ENCODE measurements at regions not wholly inside any gene's neighbourhood (a gene's known extent, or its start where the extent isn't known, plus 50 kb on each side); places are given as distances from the start of the nearest gene placed in this dataset.

GRCh38 chr6:165893431-165893830, 230.4 kb upstream of the PDE10A start:
- Histone ChIP-seq H3K9me3 (ENCODE audit: insufficient read depth, low read depth, low read length) (no peaks in the 10 kb centered on the region), H3K27ac (ENCODE audit: low read length) (no peak overlapping the region), H3K36me3 (ENCODE audit: insufficient read depth, low read depth, low read length) (no peaks in the 10 kb centered on the region), H3K4me1 (ENCODE audit: insufficient read depth, low read length) (no peaks in the 10 kb centered on the region), H3K4me3 (ENCODE audit: low read length) (no peak overlapping the region), H3K9ac (ENCODE audit: low read depth, low read length) (no peak overlapping the region), H3K27me3 (ENCODE audit: insufficient read depth, low read length) (no peaks in the 10 kb centered on the region; the same call in none of the 2 replicates)

DNA sequence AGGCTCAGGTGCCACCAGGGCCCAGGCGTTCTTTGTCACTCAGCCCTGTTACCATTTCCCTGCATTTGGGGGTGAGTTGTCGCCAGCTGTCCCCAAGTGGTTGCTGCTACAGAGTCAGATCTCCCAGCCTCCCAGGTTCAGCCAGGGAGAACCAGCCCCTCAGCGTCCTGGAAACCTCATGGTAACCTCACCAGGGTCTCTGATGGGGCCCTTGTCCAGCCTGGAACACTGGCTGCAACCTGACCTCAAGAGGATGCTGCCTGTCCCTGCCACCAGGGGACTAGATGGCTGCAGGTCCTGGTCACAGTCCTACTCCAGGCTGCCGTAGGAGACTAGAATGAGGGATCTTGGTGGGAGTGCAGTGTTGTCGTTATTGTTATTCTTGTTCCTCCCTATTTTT, 228.3 kb upstream of the PDE10A start:
- H3K27ac ChIP-seq (ENCODE audit: low read length): no peak overlapping the region
- H3K9me3 ChIP-seq (ENCODE audit: insufficient read depth, low read depth, low read length): peaks cover 3% of the 10 kb centered on the region; the same call in 1 of the 2 replicates
- no peaks in the 10 kb centered on the region; the same call in none of the 2 replicates for H3K27me3 ChIP-seq (ENCODE audit: insufficient read depth, low read length)
- H3K4me3 ChIP-seq (ENCODE audit: low read length): no peak overlapping the region
- H3K36me3 ChIP-seq (ENCODE audit: insufficient read depth, low read depth, low read length): no peaks in the 10 kb centered on the region
- H3K4me1 ChIP-seq (ENCODE audit: insufficient read depth, low read length): no peaks in the 10 kb centered on the region
- H3K9ac ChIP-seq (ENCODE audit: low read depth, low read length): no peak overlapping the region

- Histone ChIP-seq H3K9me3 (ENCODE audit: insufficient read depth, low read depth, low read length) (peaks cover 3% of the 10 kb centered on the region; the same call in 1 of the 2 replicates), H3K4me3 (ENCODE audit: low read length) (no peak overlapping the region), H3K27ac (ENCODE audit: low read length) (no peak overlapping the region), H3K36me3 (ENCODE audit: insufficient read depth, low read depth, low read length) (no peaks in the 10 kb centered on the region), H3K4me1 (ENCODE audit: insufficient read depth, low read length) (no peaks in the 10 kb centered on the region), H3K27me3 (ENCODE audit: insufficient read depth, low read length) (no peaks in the 10 kb centered on the region; the same call in none of the 2 replicates), H3K9ac (ENCODE audit: low read depth, low read length) (no peak overlapping the region)
These were observed 227.3 kb upstream of the PDE10A start for GRCh38 chr6:165890404-165890735.

GRCh38 chr6:165889636-165890403, 226.8 kb upstream of the PDE10A start:
- no peaks in the 10 kb centered on the region for H3K36me3 ChIP-seq (ENCODE audit: insufficient read depth, low read depth, low read length)
- no peaks in the 10 kb centered on the region; the same call in none of the 2 replicates for H3K27me3 ChIP-seq (ENCODE audit: insufficient read depth, low read length)
- no peak overlapping the region for H3K4me3 ChIP-seq (ENCODE audit: low read length)
- no peaks in the 10 kb centered on the region for H3K4me1 ChIP-seq (ENCODE audit: insufficient read depth, low read length)
- H3K27ac ChIP-seq (ENCODE audit: low read length): no peak overlapping the region
- H3K9ac ChIP-seq (ENCODE audit: low read depth, low read length): no peak overlapping the region
- peaks cover 3% of the 10 kb centered on the region; the same call in 1 of the 2 replicates for H3K9me3 ChIP-seq (ENCODE audit: insufficient read depth, low read depth, low read length)

DNA sequence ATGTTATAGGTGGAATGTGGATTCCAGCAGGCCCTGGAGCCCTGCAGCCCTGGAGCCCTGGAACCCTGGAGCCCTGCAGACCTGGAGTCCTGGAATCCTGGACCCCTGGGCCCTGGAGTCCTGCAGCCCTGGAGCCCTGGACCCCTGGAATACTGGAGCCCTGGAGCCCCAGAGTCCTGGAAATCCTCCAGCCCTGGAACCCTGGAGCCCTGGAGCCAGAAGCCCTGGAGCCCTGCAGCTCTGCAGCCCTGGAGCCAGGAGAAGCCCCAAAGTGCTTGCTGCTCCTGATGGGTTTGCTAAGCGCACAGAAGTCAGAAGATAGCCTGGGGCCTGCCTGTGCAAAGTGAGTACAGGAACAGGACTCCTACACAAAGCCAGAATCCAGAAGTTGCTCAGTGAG, 223.1 kb upstream of the PDE10A start:
- Histone ChIP-seq H3K27ac (ENCODE audit: low read length) (no peak overlapping the region), H3K27me3 (ENCODE audit: insufficient read depth, low read length) (no peaks in the 10 kb centered on the region; the same call in 1 of the 2 replicates), H3K36me3 (ENCODE audit: insufficient read depth, low read depth, low read length) (no peaks in the 10 kb centered on the region), H3K9me3 (ENCODE audit: insufficient read depth, low read depth, low read length) (peaks cover 3% of the 10 kb centered on the region; the same call in 1 of the 2 replicates), H3K4me1 (ENCODE audit: insufficient read depth, low read length) (no peaks in the 10 kb centered on the region), H3K4me3 (ENCODE audit: low read length) (no peak overlapping the region), H3K9ac (ENCODE audit: low read depth, low read length) (no peak overlapping the region)

- Histone ChIP-seq H3K9ac (ENCODE audit: low read depth, low read length) (no peak overlapping the region), H3K9me3 (ENCODE audit: insufficient read depth, low read depth, low read length) (peaks cover 3% of the 10 kb centered on the region; the same call in 1 of the 2 replicates), H3K4me1 (ENCODE audit: insufficient read depth, low read length) (no peaks in the 10 kb centered on the region), H3K27me3 (ENCODE audit: insufficient read depth, low read length) (no peaks in the 10 kb centered on the region), H3K36me3 (ENCODE audit: insufficient read depth, low read depth, low read length) (no peaks in the 10 kb centered on the region), H3K4me3 (ENCODE audit: low read length) (no peak overlapping the region), H3K27ac (ENCODE audit: low read length) (no peak overlapping the region)
These were observed 222.0 kb upstream of the PDE10A start for GRCh38 chr6:165884813-165885765.

- Histone ChIP-seq H3K9ac (ENCODE audit: low read depth, low read length) (no peak overlapping the region), H3K4me3 (ENCODE audit: low read length) (no peak overlapping the region), H3K27me3 (ENCODE audit: insufficient read depth, low read length) (no peaks in the 10 kb centered on the region), H3K9me3 (ENCODE audit: insufficient read depth, low read depth, low read length) (peaks cover 3% of the 10 kb centered on the region; the same call in 1 of the 2 replicates), H3K27ac (ENCODE audit: low read length) (no peak overlapping the region), H3K4me1 (ENCODE audit: insufficient read depth, low read length) (no peaks in the 10 kb centered on the region), H3K36me3 (ENCODE audit: insufficient read depth, low read depth, low read length) (no peaks in the 10 kb centered on the region)
These were observed 221.0 kb upstream of the PDE10A start for GRCh38 chr6:165883851-165884640.

DNA sequence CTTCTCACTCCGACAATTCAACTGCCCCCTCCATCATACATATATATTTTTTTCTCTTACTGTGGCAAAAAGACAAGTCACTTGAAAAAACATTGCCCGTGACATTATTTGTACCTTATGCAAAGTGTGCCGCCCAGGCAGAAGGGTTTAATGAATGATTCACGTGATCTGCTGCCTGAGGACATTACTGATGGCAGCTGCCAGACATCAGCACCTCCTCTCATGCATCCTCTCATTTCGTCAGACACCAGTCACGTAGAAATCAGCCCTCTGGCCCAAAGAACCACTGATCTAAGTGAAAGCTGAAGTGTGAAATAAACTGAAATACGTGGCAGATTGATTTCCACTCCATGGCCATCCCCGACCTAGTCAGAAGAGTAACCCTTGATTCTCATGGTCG, 218.8 kb upstream of the PDE10A start:
- Histone ChIP-seq H3K27me3 (ENCODE audit: insufficient read depth, low read length) (no peaks in the 10 kb centered on the region), H3K36me3 (ENCODE audit: insufficient read depth, low read depth, low read length) (no peaks in the 10 kb centered on the region), H3K9ac (ENCODE audit: low read depth, low read length) (no peak overlapping the region), H3K4me1 (ENCODE audit: insufficient read depth, low read length) (no peaks in the 10 kb centered on the region), H3K4me3 (ENCODE audit: low read length) (no peak overlapping the region), H3K9me3 (ENCODE audit: insufficient read depth, low read depth, low read length) (peaks cover 3% of the 10 kb centered on the region; the same call in 1 of the 2 replicates), H3K27ac (ENCODE audit: low read length) (no peak overlapping the region)

- H3K4me1 ChIP-seq (ENCODE audit: insufficient read depth, low read length): no peaks in the 10 kb centered on the region
- no peak overlapping the region for H3K27ac ChIP-seq (ENCODE audit: low read length)
- H3K27me3 ChIP-seq (ENCODE audit: insufficient read depth, low read length): no peaks in the 10 kb centered on the region
- H3K9me3 ChIP-seq (ENCODE audit: insufficient read depth, low read depth, low read length): no peaks in the 10 kb centered on the region
- H3K9ac ChIP-seq (ENCODE audit: low read depth, low read length): no peak overlapping the region
- no peaks in the 10 kb centered on the region for H3K36me3 ChIP-seq (ENCODE audit: insufficient read depth, low read depth, low read length)
- H3K4me3 ChIP-seq (ENCODE audit: low read length): no peak overlapping the region
These were observed 217.6 kb upstream of the PDE10A start for GRCh38 chr6:165880686-165881085.

- Histone ChIP-seq H3K9me3 (ENCODE audit: insufficient read depth, low read depth, low read length) (no peaks in the 10 kb centered on the region), H3K27me3 (ENCODE audit: insufficient read depth, low read length) (no peaks in the 10 kb centered on the region), H3K36me3 (ENCODE audit: insufficient read depth, low read depth, low read length) (no peaks in the 10 kb centered on the region), H3K9ac (ENCODE audit: low read depth, low read length) (no peak overlapping the region), H3K4me1 (ENCODE audit: insufficient read depth, low read length) (no peaks in the 10 kb centered on the region), H3K4me3 (ENCODE audit: low read length) (no peak overlapping the region), H3K27ac (ENCODE audit: low read length) (no peak overlapping the region)
These were observed 214.7 kb upstream of the PDE10A start for GRCh38 chr6:165877773-165878172.

GRCh38 chr6:165877192-165877591, 214.2 kb upstream of the PDE10A start:
- Histone ChIP-seq H3K36me3 (ENCODE audit: insufficient read depth, low read depth, low read length) (no peaks in the 10 kb centered on the region), H3K27me3 (ENCODE audit: insufficient read depth, low read length) (no peaks in the 10 kb centered on the region), H3K9me3 (ENCODE audit: insufficient read depth, low read depth, low read length) (no peaks in the 10 kb centered on the region), H3K9ac (ENCODE audit: low read depth, low read length) (no peak overlapping the region), H3K4me1 (ENCODE audit: insufficient read depth, low read length) (no peaks in the 10 kb centered on the region), H3K4me3 (ENCODE audit: low read length) (no peak overlapping the region), H3K27ac (ENCODE audit: low read length) (no peak overlapping the region)

Data from iPS-20b (cell line).